ENCODE measurements at regions not wholly inside any gene's neighbourhood (a gene's known extent, or its start where the extent isn't known, plus 50 kb on each side); places are given as distances from the start of the nearest gene placed in this dataset.

DNA sequence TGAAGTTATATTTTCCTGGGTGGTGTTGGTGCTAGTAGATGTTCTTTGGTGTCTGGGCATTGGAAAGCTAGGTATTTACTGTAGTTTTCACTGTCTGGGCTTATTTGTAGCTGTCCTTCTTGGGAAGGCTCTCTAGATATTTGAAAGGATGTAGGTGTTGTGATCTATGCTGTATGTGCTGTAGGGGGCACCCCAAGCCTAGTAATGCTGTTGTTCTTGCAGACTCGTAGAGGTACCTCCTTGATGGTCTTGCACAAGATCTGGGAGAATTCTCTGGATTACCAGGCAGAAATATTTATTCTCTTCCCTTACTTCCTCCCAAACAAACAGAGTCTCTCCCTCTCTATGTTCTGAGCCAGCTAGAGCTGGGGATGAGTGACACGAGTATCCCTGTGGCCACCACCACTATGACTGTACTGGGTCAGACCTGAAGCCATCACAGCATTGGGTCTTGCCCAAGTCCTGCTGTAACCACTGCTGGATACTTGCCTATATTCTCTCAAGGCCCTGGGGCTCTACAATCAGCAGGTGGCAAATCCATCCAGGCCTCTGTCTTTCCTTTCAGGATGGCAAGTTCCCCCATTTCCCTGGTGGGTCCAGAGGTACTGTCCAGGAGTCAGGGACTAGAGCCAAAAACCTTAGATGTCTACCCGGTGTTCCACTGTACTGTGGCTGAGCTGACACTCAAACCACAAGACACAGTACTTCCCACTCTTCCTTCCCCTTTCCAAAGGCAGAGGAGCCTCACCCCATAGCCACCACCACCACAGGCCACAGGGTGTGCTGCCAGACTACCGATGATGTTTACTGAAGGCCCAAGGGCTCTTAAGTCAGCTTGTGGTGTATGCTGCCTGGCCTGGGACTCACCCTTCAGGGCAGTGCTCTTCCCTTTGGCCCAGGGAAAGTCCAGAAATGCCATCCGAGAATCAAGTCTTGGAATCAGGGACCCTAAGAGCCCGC is 195.2 kb upstream of the DPPA4 start:
- TF ChIP-seq, protein P1, sequence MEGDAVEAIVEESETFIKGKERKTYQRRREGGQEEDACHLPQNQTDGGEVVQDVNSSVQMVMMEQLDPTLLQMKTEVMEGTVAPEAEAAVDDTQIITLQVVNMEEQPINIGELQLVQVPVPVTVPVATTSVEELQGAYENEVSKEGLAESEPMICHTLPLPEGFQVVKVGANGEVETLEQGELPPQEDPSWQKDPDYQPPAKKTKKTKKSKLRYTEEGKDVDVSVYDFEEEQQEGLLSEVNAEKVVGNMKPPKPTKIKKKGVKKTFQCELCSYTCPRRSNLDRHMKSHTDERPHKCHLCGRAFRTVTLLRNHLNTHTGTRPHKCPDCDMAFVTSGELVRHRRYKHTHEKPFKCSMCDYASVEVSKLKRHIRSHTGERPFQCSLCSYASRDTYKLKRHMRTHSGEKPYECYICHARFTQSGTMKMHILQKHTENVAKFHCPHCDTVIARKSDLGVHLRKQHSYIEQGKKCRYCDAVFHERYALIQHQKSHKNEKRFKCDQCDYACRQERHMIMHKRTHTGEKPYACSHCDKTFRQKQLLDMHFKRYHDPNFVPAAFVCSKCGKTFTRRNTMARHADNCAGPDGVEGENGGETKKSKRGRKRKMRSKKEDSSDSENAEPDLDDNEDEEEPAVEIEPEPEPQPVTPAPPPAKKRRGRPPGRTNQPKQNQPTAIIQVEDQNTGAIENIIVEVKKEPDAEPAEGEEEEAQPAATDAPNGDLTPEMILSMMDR (conservative IDR thresholded peaks at IDR 0.05; ENCODE audit: low read depth, low read length): peak; percentile 55
- no peak for TF ChIP-seq EZH2 (IDR thresholded peaks at IDR 0.05; ENCODE audit: borderline replicate concordance, low read depth, low read length, poor library complexity, severe bottlenecking)

Measured in A673 (cell line).